Endothelial cell of umbilical vein (primary cell): ENCODE measurements at regions not wholly inside any gene's neighbourhood (a gene's known extent, or its start where the extent isn't known, plus 50 kb on each side); places are given as distances from the start of the nearest gene placed in this dataset.

Source experiments
- BruUV-seq: library from RNA; stranded (reverse); fragments of 400-500 nt; replicated peaks from 2 replicates; lab custom pipeline; 2021; lab: Mats Ljungman, UMichigan
- CTCF ChIA-PET: fragments of 300-600, 350-600 bp; sonication (Branson Sonifier 250); formaldehyde crosslinking; loops from one replicate; lab custom pipeline; 2021; ENCODE audit warnings: antibody characterized with exemption, inconsistent platforms; lab: Charles Lee
- POLR2A ChIA-PET: fragments of 300-600, 350-600 bp; sonication (Branson Sonifier 250); formaldehyde crosslinking; loops from one replicate; lab custom pipeline; 2021; ENCODE audit warnings: antibody characterized with exemption, inconsistent platforms; lab: Charles Lee
- DNase-seq: peaks from one replicate; pipeline ENCODE4 v3.0.0-alpha.2; 2011; ENCODE audit warnings: low read depth, low spot score
- FAIRE-seq: peaks from 2 replicates; lab custom pipeline; 2011; peaks lifted over from hg19 to GRCh38; lab: Jason Lieb, UNC
- H2AFZ ChIP-seq: 2 replicates; pipeline ENCODE4 v1.6.0; 2012; ENCODE audit warnings: low read depth, low read length, control low read depth, inconsistent platforms
- H3K27ac ChIP-seq: 2 replicates; pipeline ENCODE4 v1.5.1; 2011; ENCODE audit warnings: low read depth, mild to moderate bottlenecking, control low read depth, low read length, moderate library complexity; ENCODE audit not compliant: insufficient read depth
- H3K27me3 ChIP-seq, 2 experiments: 2 replicates each; pipeline versions ENCODE4 v1.6.0 to v1.6.1; 2011; ENCODE audit warnings: low read length in 2 of 2, mixed read lengths in 1 of 2; ENCODE audit not compliant: control insufficient read depth in 2 of 2, insufficient read depth in 2 of 2
- H3K36me3 ChIP-seq, 2 experiments: 2 replicates in 1 of 2; 3 replicates in 1 of 2; pipeline ENCODE4 v1.5.1; 2011; ENCODE audit warnings: low read length in 2 of 2, mild to moderate bottlenecking in 1 of 2, moderate library complexity in 1 of 2; ENCODE audit not compliant: control insufficient read depth in 2 of 2, insufficient read depth in 2 of 2; ENCODE audit errors: extremely low read depth in 1 of 2
- H3K4me1 ChIP-seq: 3 replicates; pipeline ENCODE4 v1.5.1; 2011; ENCODE audit warnings: mild to moderate bottlenecking, low read length; ENCODE audit not compliant: control insufficient read depth, insufficient read depth; ENCODE audit errors: extremely low read depth
- H3K4me2 ChIP-seq: 2 replicates; pipeline ENCODE4 v1.6.1; 2011; ENCODE audit warnings: low read length, control low read depth, mixed read lengths; ENCODE audit not compliant: insufficient read depth
- H3K4me3 ChIP-seq, 3 experiments: fragments of 200-600 bp in 1 of 3; sonication (generic), shearing (Covaris generic) in 1 of 3; replicated peaks in 1 of 3; 2 replicates each; pipeline ENCODE4 v1.5.1; 2011 to 2016; ENCODE audit warnings: control low read depth in 3 of 3, low read length in 3 of 3, mild to moderate bottlenecking in 2 of 3, inconsistent platforms in 1 of 3, low read depth in 1 of 3, moderate library complexity in 1 of 3; ENCODE audit not compliant: insufficient read depth in 1 of 3
- H3K79me2 ChIP-seq: 2 replicates; pipeline ENCODE4 v1.6.0; 2012; ENCODE audit warnings: low read length, inconsistent platforms; ENCODE audit not compliant: control insufficient read depth, insufficient read depth
- H3K9ac ChIP-seq: replicated peaks from 2 replicates; pipeline ENCODE3; 2011; ENCODE audit warnings: low read length, control low read depth; ENCODE audit not compliant: insufficient read depth; ENCODE audit errors: extremely low read depth
- H3K9me1 ChIP-seq: replicated peaks from 3 replicates; pipeline ENCODE4 v1.6.0; 2011; ENCODE audit warnings: mild to moderate bottlenecking, low read length; ENCODE audit not compliant: control insufficient read depth, insufficient read depth; ENCODE audit errors: extremely low read depth
- H3K9me3 ChIP-seq: replicated peaks from 2 replicates; pipeline ENCODE4 v1.5.1; 2012; ENCODE audit warnings: low read length, inconsistent platforms; ENCODE audit not compliant: control insufficient read depth, insufficient read depth
- H4K20me1 ChIP-seq: replicated peaks from 2 replicates; pipeline ENCODE3; 2011; ENCODE audit warnings: mild to moderate bottlenecking, low read length; ENCODE audit not compliant: control insufficient read depth, insufficient read depth; ENCODE audit errors: extremely low read depth
- EZH2 ChIP-seq: IDR thresholded peaks from 2 replicates; pipeline ENCODE4 v1.6.1; 2012; ENCODE audit warnings: borderline replicate concordance, low read depth, mild to moderate bottlenecking, moderate library complexity, low read length, inconsistent platforms; ENCODE audit not compliant: severe bottlenecking
- FOS ChIP-seq: IDR thresholded peaks from 2 replicates; pipeline ENCODE4 v1.6.1; 2011; ENCODE audit warnings: mild to moderate bottlenecking, low read length, moderate library complexity, borderline replicate concordance; ENCODE audit not compliant: insufficient read depth
- GATA2 ChIP-seq: IDR thresholded peaks from 2 replicates; pipeline ENCODE4 v1.7.0; 2011; ENCODE audit warnings: low read depth, mild to moderate bottlenecking, moderate library complexity, mixed read lengths, low read length; ENCODE audit not compliant: insufficient read length, insufficient read depth
- JUN ChIP-seq: IDR thresholded peaks from 2 replicates; pipeline ENCODE4 v1.6.1; 2011; ENCODE audit warnings: borderline replicate concordance, low read depth; ENCODE audit not compliant: insufficient read length, insufficient read depth
- MYC ChIP-seq: IDR thresholded peaks from one replicate; pipeline ENCODE4 v1.6.1; 2011; ENCODE audit warnings: mild to moderate bottlenecking, low read depth, low read length
- POLR2A ChIP-seq: IDR thresholded peaks from 2 replicates; pipeline ENCODE4 v1.6.1; 2012; ENCODE audit warnings: low read depth, mild to moderate bottlenecking, control low read depth, low read length
- POLR2AphosphoS5 ChIP-seq: IDR thresholded peaks from 2 replicates; pipeline ENCODE4 v1.6.1; 2012; ENCODE audit warnings: low read depth, mild to moderate bottlenecking, control low read depth, low read length, moderate library complexity; ENCODE audit not compliant: insufficient read depth
- dilution Hi-C: fragments of 300-500 bp; cut with MboI; formaldehyde crosslinking; loops from one replicate; pipeline ENCODE4 v1.15.0; 2019; ENCODE audit warnings: low sequenced_read_pairs; ENCODE audit not compliant: extremely low pct_ligation_motif_present
- intact Hi-C: fragments of 100-400 bp; cut with micrococcal nuclease; formaldehyde crosslinking; loops from one replicate; pipeline ENCODE4 v1.10.0; 2022
- TF ChIP-seq, protein P1 (sequence below): IDR thresholded peaks from 2 replicates; pipeline ENCODE4 v1.6.1; 2011; ENCODE audit not compliant: insufficient read depth, insufficient read length
- TF ChIP-seq, protein P2 (sequence below), 2 donors: IDR thresholded peaks; 1 replicate in 1 of 2; 2 replicates in 1 of 2; pipeline ENCODE4 v1.5.1; 2011; ENCODE audit warnings: low read length in 2 of 2, mild to moderate bottlenecking in 2 of 2, moderate library complexity in 2 of 2, control low read depth in 1 of 2, inconsistent platforms in 1 of 2, low read depth in 1 of 2; ENCODE audit not compliant: insufficient read depth in 1 of 2; ENCODE audit errors: extremely low read depth in 1 of 2

DNA sequence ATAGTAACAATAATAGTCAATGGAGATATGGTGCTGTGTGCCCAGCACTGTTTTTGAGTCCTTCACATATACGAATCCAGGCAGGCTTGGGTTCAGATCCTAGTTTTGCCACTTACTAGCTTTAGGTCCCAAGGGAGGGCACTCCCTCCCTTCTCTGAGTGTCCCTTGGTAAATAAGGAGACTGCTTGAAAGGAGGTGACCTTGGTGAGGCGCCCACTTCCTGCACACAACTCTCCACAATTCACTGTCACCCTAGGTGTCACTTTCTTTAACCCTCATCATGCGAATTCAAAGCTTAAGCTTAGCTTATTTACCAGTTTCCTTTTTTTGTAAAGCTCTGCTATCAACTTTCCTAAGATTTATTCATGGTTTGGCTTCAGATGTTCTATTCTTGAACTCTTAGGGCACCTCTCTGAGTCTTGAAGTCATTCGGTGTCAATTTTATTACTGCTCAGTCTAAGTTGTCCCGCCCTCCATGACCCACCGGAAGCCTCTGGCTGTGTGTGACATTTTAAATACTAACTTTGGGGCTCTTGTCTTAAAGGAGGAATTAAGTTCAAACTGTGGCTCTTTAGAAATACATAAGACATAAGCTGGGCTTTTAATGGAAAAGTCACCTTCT lies 170.7 kb upstream of the ZNF618 start:
- no peak overlapping the region for H3K4me2 ChIP-seq
- peaks cover 5% of the 10 kb centered on the region for H3K4me1 ChIP-seq
- H3K27ac ChIP-seq: no peak overlapping the region
- no TSS peak for BruUV-seq
- FAIRE-seq (no peak), DNase-seq (no peak)
- H3K27me3 ChIP-seq: peaks cover 4 to 11% of the 10 kb centered on the region in 2 experiments
- intact Hi-C loops: no loop called here
- H3K4me3 ChIP-seq: no peak overlapping the region
- no peak for TF ChIP-seq GATA2
- TF ChIP-seq POLR2A: no peak
- no peak for TF ChIP-seq JUN
- TF ChIP-seq, protein P1, sequence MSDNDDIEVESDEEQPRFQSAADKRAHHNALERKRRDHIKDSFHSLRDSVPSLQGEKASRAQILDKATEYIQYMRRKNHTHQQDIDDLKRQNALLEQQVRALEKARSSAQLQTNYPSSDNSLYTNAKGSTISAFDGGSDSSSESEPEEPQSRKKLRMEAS: no peak
- TF ChIP-seq FOS: no peak
- TF ChIP-seq, protein P2, sequence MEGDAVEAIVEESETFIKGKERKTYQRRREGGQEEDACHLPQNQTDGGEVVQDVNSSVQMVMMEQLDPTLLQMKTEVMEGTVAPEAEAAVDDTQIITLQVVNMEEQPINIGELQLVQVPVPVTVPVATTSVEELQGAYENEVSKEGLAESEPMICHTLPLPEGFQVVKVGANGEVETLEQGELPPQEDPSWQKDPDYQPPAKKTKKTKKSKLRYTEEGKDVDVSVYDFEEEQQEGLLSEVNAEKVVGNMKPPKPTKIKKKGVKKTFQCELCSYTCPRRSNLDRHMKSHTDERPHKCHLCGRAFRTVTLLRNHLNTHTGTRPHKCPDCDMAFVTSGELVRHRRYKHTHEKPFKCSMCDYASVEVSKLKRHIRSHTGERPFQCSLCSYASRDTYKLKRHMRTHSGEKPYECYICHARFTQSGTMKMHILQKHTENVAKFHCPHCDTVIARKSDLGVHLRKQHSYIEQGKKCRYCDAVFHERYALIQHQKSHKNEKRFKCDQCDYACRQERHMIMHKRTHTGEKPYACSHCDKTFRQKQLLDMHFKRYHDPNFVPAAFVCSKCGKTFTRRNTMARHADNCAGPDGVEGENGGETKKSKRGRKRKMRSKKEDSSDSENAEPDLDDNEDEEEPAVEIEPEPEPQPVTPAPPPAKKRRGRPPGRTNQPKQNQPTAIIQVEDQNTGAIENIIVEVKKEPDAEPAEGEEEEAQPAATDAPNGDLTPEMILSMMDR (IDR thresholded peaks at IDR 0.05; ENCODE audit: extremely low read depth in 1 of 2, insufficient read depth in 1 of 2, low read depth in 1 of 2, low read length in 2 of 2): no peak
- TF ChIP-seq EZH2: no peak
- no peak for TF ChIP-seq POLR2AphosphoS5
- no peak for TF ChIP-seq MYC
- H3K9ac ChIP-seq: no peak overlapping the region
- no peaks in the 10 kb centered on the region for H3K36me3 ChIP-seq
- H4K20me1 ChIP-seq: no peaks in the 10 kb centered on the region
- no peaks in the 10 kb centered on the region for H3K9me3 ChIP-seq
- no peaks in the 10 kb centered on the region for H3K9me1 ChIP-seq
- CTCF ChIA-PET: interaction anchor here (0.8 to 1.1 kb wide), 2 partner anchors 22 to 114 kb away, joined by 3 to 5 read pairs; no protein-coding TSS in a partner anchor
- no peaks in the 10 kb centered on the region for H3K79me2 ChIP-seq
- POLR2A ChIA-PET: no interaction called here
- dilution Hi-C loops: no loop called here
- no peak overlapping the region for H2AFZ ChIP-seq
